Central memory CD8-positive, alpha-beta T cell (primary cell): ENCODE measurements at regions not wholly inside any gene's neighbourhood (a gene's known extent, or its start where the extent isn't known, plus 50 kb on each side); places are given as distances from the start of the nearest gene placed in this dataset.

Experiments used
- ATAC-seq: fragments of 150-1000 bp; cut with Tn5 transposase; replicated peaks from 2 replicates; pipeline ENCODE4 v1.10.0; 2022; ENCODE audit warnings: mild to moderate bottlenecking, moderate FRiP score, moderate number of reproducible peaks; ENCODE audit not compliant: poor library complexity, severe bottlenecking; ENCODE audit errors: extremely low read depth
- DNase-seq, 2 donors: peaks; one replicate each; pipeline ENCODE4 v3.0.0; 2021; ENCODE audit warnings: low spot score in 2 of 2
- H3K27ac Mint-ChIP-seq: one replicate; pipeline ENCODE4 v1.8.0; 2022; ENCODE audit warnings: low read depth, mild to moderate bottlenecking, moderate library complexity, mixed read lengths
- H3K27me3 Mint-ChIP-seq: one replicate; pipeline ENCODE4 v1.8.0; 2022; ENCODE audit warnings: mixed read lengths
- H3K36me3 Mint-ChIP-seq: one replicate; pipeline ENCODE4 v1.8.0; 2022; ENCODE audit warnings: mild to moderate bottlenecking, moderate library complexity, mixed read lengths; ENCODE audit not compliant: insufficient read depth
- H3K4me1 Mint-ChIP-seq: one replicate; pipeline ENCODE4 v1.8.0; 2022; ENCODE audit warnings: mixed read lengths
- H3K4me3 Mint-ChIP-seq: one replicate; pipeline ENCODE4 v1.8.0; 2022; ENCODE audit warnings: mild to moderate bottlenecking, moderate library complexity, mixed read lengths
- H3K9me3 Mint-ChIP-seq: one replicate; pipeline ENCODE4 v1.8.0; 2022; ENCODE audit warnings: mixed read lengths

DNA sequence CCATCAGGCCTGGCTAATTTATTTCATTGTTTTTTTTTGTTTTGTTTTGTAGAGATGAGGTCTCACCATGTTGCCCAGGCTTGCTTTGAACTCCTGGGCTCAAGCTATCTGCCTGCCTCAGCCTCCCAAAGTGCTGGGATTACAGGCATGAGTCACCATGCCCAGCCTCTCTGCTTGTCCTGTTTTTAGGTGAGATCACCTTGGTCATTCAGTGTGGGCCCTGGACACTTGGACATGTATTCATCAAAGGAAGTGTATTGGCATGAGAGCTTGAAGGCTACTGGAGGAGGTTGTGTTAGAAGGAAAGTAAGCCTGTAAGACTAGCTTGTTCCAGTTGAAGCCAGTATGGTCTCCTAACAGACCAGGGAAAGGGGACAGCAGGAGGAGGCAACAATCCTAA is 229.2 kb upstream of the RGPD4 start:
- Mint-ChIP-seq H3K36me3 (no peaks in the 10 kb centered on the region), H3K4me1 (no peaks in the 10 kb centered on the region), H3K27me3 (no peaks in the 10 kb centered on the region), H3K4me3 (no peak overlapping the region), H3K9me3 (peaks cover 10% of the 10 kb centered on the region), H3K27ac (no peak overlapping the region)
- DNase-seq (no peak), ATAC-seq (no peak)

DNA sequence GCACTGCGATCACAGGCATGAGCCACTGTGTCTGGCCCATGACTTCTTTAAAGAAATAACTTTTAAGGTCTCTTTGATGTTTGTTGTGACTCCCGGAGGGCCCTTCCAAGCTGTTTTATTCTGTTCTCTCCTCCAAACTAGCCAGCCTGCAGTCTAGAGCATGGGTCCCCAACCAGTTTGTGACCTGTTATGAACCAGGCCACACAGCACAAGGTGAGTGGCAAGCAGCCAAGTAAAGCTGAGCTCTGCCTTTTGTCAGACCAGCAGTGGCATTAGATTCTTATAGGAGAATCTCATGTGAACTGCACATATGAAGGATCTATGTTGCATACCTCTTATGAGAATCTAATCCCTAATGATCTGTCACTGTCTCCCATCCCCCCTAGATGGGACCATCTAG is 223.9 kb upstream of the RGPD4 start:
- Mint-ChIP-seq H3K9me3 (no peaks in the 10 kb centered on the region), H3K36me3 (no peaks in the 10 kb centered on the region), H3K4me3 (no peak overlapping the region), H3K27me3 (no peaks in the 10 kb centered on the region), H3K27ac (no peak overlapping the region), H3K4me1 (no peaks in the 10 kb centered on the region)
- DNase-seq (no peak), ATAC-seq (no peak)

DNA sequence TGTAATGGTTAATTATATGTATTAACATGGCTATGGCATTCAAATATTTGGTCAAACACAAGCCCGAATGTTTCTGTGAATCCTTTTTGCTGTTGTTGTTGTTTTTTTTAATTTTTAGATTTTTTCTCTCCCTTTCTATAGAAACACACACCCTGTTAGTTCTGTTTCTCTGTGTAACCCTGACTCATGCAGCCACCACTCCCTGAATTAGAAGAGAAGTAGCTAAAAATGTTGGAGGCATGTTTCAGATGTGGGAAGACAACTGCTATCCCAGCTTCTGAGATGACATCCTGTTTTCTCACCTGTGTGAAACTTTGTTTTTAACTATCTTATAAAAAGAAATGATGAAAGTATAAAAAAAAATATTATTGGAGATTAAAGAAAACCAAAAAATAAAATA is 219.6 kb upstream of the RGPD4 start:
- no peaks in the 10 kb centered on the region for H3K4me1 Mint-ChIP-seq
- no peaks in the 10 kb centered on the region for H3K9me3 Mint-ChIP-seq
- no peak overlapping the region for H3K4me3 Mint-ChIP-seq
- no peak for ATAC-seq
- no peak overlapping the region for H3K27ac Mint-ChIP-seq
- no peaks in the 10 kb centered on the region for H3K36me3 Mint-ChIP-seq
- DNase-seq = no peak
- H3K27me3 Mint-ChIP-seq = no peaks in the 10 kb centered on the region

DNA sequence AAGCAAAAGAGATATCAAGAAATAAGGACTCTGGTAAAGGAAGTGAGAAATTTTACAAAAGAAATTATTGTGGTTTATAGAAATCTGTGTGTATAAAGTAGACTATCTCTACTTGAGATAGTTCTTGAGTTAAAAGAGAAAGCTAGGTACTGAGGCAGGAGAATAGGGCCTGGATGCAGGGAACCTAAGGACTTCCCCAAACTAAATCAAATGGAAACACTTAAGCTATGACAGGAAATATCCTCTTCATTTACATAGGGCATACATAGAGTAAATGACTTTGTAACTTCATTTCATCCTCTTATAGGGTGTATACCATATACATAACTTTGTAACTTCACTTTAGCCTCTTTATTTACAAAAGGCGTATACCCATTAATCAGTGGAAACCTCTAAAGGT is 219.2 kb upstream of the RGPD4 start:
- H3K4me1 Mint-ChIP-seq = no peaks in the 10 kb centered on the region
- H3K27me3 Mint-ChIP-seq = no peaks in the 10 kb centered on the region
- DNase-seq (no peak), ATAC-seq (no peak)
- no peak overlapping the region for H3K4me3 Mint-ChIP-seq
- H3K36me3 Mint-ChIP-seq = no peaks in the 10 kb centered on the region
- H3K9me3 Mint-ChIP-seq = no peaks in the 10 kb centered on the region
- no peak overlapping the region for H3K27ac Mint-ChIP-seq

DNA sequence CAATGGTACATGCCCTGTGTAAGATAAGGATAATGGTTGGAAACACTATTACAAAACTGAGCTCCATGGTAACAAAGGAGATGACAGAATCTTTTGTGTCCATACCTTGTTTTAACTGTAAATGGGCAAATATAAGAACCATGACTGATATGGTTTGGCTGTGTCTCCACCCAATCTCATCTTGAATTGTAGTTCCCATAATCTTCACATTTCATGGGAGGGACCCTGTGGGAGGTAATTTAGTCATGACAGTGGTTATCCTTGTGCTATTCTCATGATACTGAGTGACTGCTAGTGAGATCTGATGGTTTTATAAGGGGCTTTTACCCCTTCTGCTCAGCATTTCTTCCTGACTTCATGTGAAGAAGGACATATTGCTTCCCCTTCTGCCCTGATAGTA is 211.7 kb upstream of the RGPD4 start:
- Mint-ChIP-seq H3K9me3 (peaks cover 5% of the 10 kb centered on the region), H3K4me1 (no peaks in the 10 kb centered on the region), H3K27me3 (no peaks in the 10 kb centered on the region), H3K4me3 (no peak overlapping the region), H3K36me3 (no peaks in the 10 kb centered on the region), H3K27ac (no peak overlapping the region)
- DNase-seq (no peak), ATAC-seq (no peak)

DNA sequence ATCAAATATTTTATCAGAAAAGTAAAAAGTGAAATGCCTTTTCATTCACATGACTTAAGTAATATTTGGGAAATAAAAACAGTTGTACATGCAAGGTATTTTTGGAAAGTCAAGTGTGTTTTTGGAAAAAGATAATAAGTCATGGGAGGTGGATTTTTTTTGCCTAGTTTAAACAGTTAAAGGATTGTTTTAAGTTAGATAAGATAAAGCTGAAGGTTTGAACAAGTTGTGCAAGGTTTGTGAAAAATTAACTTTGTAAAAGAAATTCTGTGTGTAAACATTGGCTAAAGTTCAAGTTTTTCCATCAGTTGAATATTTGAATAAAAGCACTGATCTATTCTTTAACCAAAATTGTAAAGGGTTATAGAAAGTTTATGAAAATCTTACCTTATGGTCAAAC is 207.9 kb upstream of the RGPD4 start:
- ATAC-seq = no peak
- Mint-ChIP-seq H3K4me3 (no peak overlapping the region), H3K27me3 (no peaks in the 10 kb centered on the region), H3K36me3 (no peaks in the 10 kb centered on the region), H3K4me1 (no peaks in the 10 kb centered on the region), H3K9me3 (peaks cover 10% of the 10 kb centered on the region), H3K27ac (no peak overlapping the region)
- no peak for DNase-seq

DNA sequence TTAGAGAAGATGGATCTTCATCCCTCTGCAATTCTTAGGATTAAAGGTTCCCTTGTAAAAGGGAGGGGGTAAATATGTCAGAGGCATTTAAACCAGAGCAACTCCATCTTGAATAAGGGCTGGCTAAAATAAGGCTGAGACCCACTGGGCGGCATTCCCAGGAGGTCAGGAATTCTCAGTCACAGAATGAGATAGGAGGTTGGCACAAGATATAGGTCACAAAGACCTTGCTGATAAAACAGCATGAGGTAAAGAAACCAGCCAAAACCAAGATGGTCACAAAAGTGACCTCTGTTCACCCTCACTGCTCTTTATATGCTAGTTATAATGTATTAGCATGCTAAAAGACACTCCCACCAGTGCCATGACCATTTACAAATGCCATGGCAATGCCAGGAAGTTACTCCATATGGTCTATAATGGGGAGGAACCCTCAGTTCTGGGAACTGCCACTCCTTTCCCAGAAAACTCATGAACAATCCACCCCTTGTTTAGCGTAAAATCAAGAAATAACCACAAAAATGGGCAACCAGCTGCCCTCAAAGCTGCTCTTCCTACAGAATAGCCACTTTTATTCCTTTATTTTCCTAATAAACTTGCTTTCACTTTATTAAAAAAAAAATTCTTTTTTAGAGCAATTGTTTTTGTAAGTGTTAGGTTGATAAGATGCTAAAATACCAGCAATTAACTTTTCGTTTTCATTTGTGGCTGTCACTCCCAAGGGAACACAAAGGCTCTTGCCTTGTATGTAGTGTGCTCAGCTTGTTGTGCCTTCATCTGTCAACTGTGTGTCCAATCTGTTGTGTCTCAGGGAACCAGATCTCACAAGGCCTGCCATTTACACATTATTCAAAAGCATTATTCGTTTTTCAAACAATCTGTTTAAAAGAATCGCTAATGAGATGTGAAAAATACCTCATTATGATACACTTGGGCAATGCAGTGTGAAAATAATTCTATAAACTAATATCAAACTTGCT is 205.2 kb upstream of the RGPD4 start:
- Mint-ChIP-seq H3K36me3 (no peaks in the 10 kb centered on the region), H3K4me1 (no peaks in the 10 kb centered on the region), H3K27ac (no peak overlapping the region), H3K27me3 (no peaks in the 10 kb centered on the region), H3K4me3 (no peak overlapping the region), H3K9me3 (peaks cover 7% of the 10 kb centered on the region)
- DNase-seq (no peak), ATAC-seq (no peak)

DNA sequence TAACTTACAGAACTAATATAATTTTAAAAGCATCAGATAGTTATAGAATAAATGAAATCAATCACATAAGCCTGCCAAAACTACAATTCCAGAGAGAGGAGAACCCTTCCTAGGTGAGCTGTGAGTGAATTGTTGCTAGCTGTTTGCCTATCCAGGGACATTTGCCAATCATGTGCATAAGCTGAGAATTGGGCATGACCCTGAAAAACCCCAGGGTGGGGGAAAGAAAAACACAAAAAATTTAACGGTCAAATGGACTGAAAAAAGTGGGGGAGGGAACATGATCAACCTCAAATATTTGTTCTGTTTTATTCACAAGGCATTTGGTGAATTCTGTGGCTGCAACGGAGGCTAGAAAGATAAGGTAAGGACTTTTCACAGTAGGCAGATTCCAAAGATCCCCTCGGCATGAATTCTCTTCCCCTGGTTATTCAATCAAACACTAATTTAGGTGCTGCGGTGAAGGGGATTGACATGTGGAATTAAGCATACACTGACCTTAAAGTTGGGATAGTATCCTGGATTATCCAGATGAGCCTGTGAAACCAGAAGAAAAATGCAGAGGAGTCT is 203.9 kb upstream of the RGPD4 start:
- Mint-ChIP-seq H3K4me3 (no peak overlapping the region), H3K4me1 (no peaks in the 10 kb centered on the region), H3K27me3 (no peaks in the 10 kb centered on the region), H3K9me3 (peaks cover 5% of the 10 kb centered on the region), H3K36me3 (no peaks in the 10 kb centered on the region), H3K27ac (no peak overlapping the region)
- no peak for DNase-seq
- ATAC-seq = no peak

DNA sequence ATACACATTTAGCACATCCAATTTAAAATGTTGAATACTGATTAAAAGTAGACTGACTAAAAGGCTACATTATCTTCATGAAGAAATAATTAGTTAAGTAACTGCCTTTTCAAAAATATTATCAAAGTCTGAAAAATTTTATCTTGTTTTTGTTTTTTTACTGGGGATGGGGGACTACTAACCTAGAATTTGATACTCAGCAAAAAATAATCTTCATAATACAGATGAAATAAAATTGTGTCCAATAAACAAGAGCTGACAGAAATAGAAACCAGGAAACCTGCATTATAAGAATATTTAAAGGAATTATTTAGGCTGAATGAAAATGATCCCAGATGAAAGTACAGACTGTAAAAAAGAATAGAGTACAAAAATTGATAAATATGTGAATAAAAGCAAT is 200.7 kb upstream of the RGPD4 start:
- no peaks in the 10 kb centered on the region for H3K4me1 Mint-ChIP-seq
- no peak overlapping the region for H3K27ac Mint-ChIP-seq
- no peak overlapping the region for H3K4me3 Mint-ChIP-seq
- H3K9me3 Mint-ChIP-seq = peaks cover 13% of the 10 kb centered on the region
- no peaks in the 10 kb centered on the region for H3K27me3 Mint-ChIP-seq
- DNase-seq = no peak
- ATAC-seq = no peak
- H3K36me3 Mint-ChIP-seq = no peaks in the 10 kb centered on the region

DNA sequence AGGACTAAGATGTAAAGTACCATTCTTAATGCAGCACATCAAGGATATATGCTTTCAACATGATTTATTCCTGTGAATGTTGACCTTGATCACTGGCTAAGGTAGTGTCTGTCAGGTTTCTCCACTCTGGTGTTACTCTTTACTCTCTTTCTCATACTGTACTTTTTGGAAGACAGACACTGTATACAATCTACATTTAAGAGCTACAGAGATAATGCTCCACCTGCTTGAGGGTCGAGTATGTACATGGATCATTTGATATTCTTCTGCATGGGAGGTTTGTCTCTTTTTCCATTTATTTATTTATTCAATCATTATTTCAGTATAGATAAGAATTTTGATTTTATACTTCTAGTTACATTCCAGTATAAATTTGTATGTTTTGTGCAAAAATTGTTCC is 199.5 kb upstream of the RGPD4 start:
- peaks cover 13% of the 10 kb centered on the region for H3K9me3 Mint-ChIP-seq
- no peak overlapping the region for H3K27ac Mint-ChIP-seq
- no peaks in the 10 kb centered on the region for H3K27me3 Mint-ChIP-seq
- no peaks in the 10 kb centered on the region for H3K36me3 Mint-ChIP-seq
- ATAC-seq (no peak), DNase-seq (no peak)
- H3K4me3 Mint-ChIP-seq = no peak overlapping the region
- H3K4me1 Mint-ChIP-seq = no peaks in the 10 kb centered on the region

DNA sequence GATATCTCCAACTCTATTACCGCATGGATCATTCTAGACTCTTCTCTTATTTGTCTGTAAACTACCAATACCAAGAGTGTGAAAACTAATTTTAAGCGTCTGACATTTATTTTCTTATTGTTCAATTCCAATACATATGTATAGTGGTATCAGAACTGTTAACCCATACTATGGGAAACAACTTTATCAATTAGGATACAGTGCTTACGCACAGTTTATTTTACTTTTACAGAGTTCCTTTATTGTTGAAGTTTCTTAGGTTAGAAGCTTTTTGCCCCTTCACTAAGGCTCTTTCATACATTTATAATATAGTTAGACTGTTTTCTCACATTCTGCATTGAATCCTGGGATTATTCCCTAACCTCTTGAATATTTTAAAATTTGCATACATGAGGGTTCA is 198.8 kb upstream of the RGPD4 start:
- Mint-ChIP-seq H3K27ac (no peak overlapping the region), H3K27me3 (no peaks in the 10 kb centered on the region)
- DNase-seq = no peak

DNA sequence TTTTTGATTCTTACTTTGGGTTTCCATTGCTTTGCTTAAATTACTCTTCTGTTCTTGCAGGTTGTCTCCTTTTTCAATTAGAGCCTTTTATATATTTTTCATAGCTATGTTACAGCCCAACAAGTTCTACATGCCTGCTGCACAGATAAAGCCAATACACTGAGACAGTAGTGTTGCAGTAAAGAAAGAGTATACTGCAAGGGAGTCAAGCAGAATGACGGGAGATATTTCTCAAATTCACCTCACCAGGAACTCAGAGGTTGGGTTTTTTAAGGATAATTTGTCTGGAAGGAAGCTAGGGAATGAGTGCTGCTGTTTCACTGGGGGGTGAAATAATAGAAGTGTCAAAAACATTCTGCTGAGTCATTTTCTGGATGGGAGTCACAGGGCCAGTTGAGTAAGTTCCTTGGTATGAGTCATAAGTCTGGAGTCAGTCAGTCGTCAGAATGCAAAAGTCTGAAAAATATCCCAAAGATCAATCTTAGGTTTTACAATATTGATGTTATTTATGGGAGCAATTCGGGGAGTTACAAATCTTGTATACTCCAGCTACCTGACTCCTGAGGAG is 193.0 kb upstream of the RGPD4 start:
- H3K27ac Mint-ChIP-seq = no peak overlapping the region
- DNase-seq = no peak
- H3K9me3 Mint-ChIP-seq = peaks cover 10% of the 10 kb centered on the region
- no peaks in the 10 kb centered on the region for H3K4me1 Mint-ChIP-seq
- H3K36me3 Mint-ChIP-seq = no peaks in the 10 kb centered on the region
- no peak for ATAC-seq
- no peaks in the 10 kb centered on the region for H3K27me3 Mint-ChIP-seq
- H3K4me3 Mint-ChIP-seq = no peak overlapping the region

More for the DNA sequence above, 198.8 kb upstream of the RGPD4 start:
- Mint-ChIP-seq H3K4me1 (no peaks in the 10 kb centered on the region), H3K36me3 (no peaks in the 10 kb centered on the region), H3K4me3 (no peak overlapping the region), H3K9me3 (peaks cover 12% of the 10 kb centered on the region)
- ATAC-seq = no peak

DNA sequence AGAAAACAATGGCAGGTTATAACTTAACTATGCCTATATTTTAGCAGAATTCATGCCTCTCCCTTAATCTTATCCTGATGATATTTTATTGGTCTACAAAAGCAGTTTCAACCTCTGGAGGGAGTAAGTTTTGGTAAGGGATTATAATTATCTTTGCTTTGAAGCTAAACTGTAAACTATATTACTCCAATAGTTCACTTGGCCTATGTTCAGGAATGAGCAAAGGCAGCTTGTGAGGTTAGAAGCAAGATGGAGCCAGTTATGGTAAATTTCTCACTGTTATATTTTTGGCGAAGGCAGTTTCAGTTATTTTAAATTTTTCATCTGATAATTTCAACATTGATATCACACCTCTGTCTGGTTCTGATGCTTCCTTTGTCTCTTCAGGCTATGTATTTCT is 192.5 kb upstream of the RGPD4 start:
- no peaks in the 10 kb centered on the region for H3K27me3 Mint-ChIP-seq
- no peak for DNase-seq

More for the DNA sequence above, 192.5 kb upstream of the RGPD4 start:
- Mint-ChIP-seq H3K4me3 (no peak overlapping the region), H3K9me3 (peaks cover 9% of the 10 kb centered on the region), H3K4me1 (no peaks in the 10 kb centered on the region), H3K27ac (no peak overlapping the region), H3K36me3 (no peaks in the 10 kb centered on the region)
- ATAC-seq = no peak
